H1 (cell line): ENCODE measurements at regions not wholly inside any gene's neighbourhood (a gene's known extent, or its start where the extent isn't known, plus 50 kb on each side); places are given as distances from the start of the nearest gene placed in this dataset.

ENCODE experiments used
- RNF2 ChIP-seq: fragments of 200-900, 300-1000 bp; sonication (generic); IDR thresholded peaks from 2 replicates; pipeline ENCODE4 v1.7.1; 2016; ENCODE audit warnings: borderline replicate concordance, low read depth, mild to moderate bottlenecking, antibody characterized with exemption, low read length; ENCODE audit not compliant: poor library complexity, severe bottlenecking; ENCODE audit errors: missing control alignments

DNA sequence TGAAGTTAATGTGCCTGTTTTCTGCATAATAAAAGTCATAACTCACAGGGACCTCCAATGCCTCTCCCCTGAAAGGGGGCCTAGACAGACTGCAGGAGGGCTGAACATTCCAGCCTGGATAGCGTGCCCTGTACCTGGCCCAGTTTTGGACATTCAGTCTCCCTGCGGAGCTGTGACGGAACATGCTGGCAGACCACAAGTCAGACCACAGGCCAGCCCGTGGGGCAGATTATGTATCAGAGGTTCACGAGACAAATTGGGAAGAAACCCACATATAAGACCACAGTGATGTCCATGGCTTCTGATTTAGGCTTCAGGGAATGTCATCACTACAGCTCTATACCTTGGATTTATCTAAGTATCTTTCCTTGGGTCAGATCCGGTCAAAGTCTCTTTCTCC lies 151.5 kb upstream of the POU3F1 start (continued):
- TF ChIP-seq RNF2 = no peak
